PC-9 (cell line): ENCODE measurements at regions not wholly inside any gene's neighbourhood (a gene's known extent, or its start where the extent isn't known, plus 50 kb on each side); places are given as distances from the start of the nearest gene placed in this dataset.

ENCODE experiments used
- BruUV-seq: library from RNA; stranded (reverse); fragments of 400-500 nt; replicated peaks from 2 replicates; lab custom pipeline; 2021; lab: Mats Ljungman, UMichigan
- CTCF ChIA-PET: fragments of 300-600 bp; sonication (Branson Sonifier 250); formaldehyde crosslinking; loops from one replicate; lab custom pipeline; 2022; ENCODE audit warnings: antibody characterized with exemption; lab: Charles Lee
- POLR2A ChIA-PET: fragments of 300-600 bp; sonication (Branson Sonifier 250); formaldehyde crosslinking; loops from one replicate; lab custom pipeline; 2022; ENCODE audit warnings: antibody characterized with exemption; ENCODE audit not compliant: unreplicated experiment; lab: Charles Lee
- DNase-seq, 2 experiments: peaks; one replicate each; pipeline versions ENCODE4 v3.0.0 to v3.0.0-alpha.2; 2015 to 2022; ENCODE audit warnings: mixed read lengths in 1 of 2
- H2AFZ ChIP-seq: fragments of 200-600 bp; sonication (generic); 2 replicates; pipeline ENCODE4 v1.8.1; 2017; ENCODE audit warnings: antibody characterized with exemption
- H3F3A ChIP-seq: fragments of 200-600 bp; sonication (generic); 2 replicates; pipeline ENCODE4 v1.8.1; 2017; ENCODE audit warnings: antibody characterized with exemption, mild to moderate bottlenecking, low read depth; ENCODE audit not compliant: insufficient read depth
- H3K27ac ChIP-seq: fragments of 200-600 bp; sonication (generic); 2 replicates; pipeline ENCODE4 v1.6.1; 2016; ENCODE audit warnings: mixed run types
- H3K27me3 ChIP-seq: fragments of 200-600 bp; sonication (generic); 2 replicates; pipeline ENCODE4 v1.6.1; 2016; ENCODE audit warnings: low read depth, mixed run types; ENCODE audit not compliant: insufficient read depth
- H3K36me3 ChIP-seq: fragments of 200-600 bp; sonication (generic); 2 replicates; pipeline ENCODE4 v1.6.1; 2016; ENCODE audit warnings: low read depth, mixed run types
- H3K4me1 ChIP-seq: fragments of 200-600 bp; sonication (generic); replicated peaks from 2 replicates; pipeline ENCODE4 v1.6.1; 2016; ENCODE audit warnings: mixed run types; ENCODE audit not compliant: insufficient read depth
- H3K4me2 ChIP-seq: fragments of 200-600 bp; sonication (generic); 2 replicates; pipeline ENCODE4 v1.6.1; 2017; ENCODE audit warnings: mixed run types
- H3K4me3 ChIP-seq: fragments of 200-600 bp; sonication (generic); 2 replicates; pipeline ENCODE4 v1.6.1; 2016; ENCODE audit warnings: mixed run types
- H3K79me2 ChIP-seq: fragments of 200-600 bp; sonication (generic); 2 replicates; pipeline ENCODE4 v1.6.1; 2017; ENCODE audit warnings: low read depth, mixed run types
- H3K9me2 ChIP-seq: fragments of 200-600 bp; sonication (generic); 2 replicates; pipeline ENCODE4 v1.8.1; 2017; ENCODE audit warnings: mild to moderate bottlenecking; ENCODE audit not compliant: insufficient read depth
- H3K9me3 ChIP-seq: fragments of 200-600 bp; sonication (generic); 2 replicates; pipeline ENCODE4 v1.8.1; 2016; ENCODE audit warnings: low read depth; ENCODE audit not compliant: insufficient read depth
- H4K20me1 ChIP-seq: fragments of 200-600 bp; sonication (generic); 2 replicates; pipeline ENCODE4 v1.8.1; 2017; ENCODE audit not compliant: insufficient read depth
- EZH2 ChIP-seq: fragments of 200-600 bp; sonication (generic); IDR thresholded peaks from 2 replicates; pipeline ENCODE4 v1.8.0; 2017; ENCODE audit warnings: antibody characterized with exemption, low read depth
- intact Hi-C: fragments of 100-400 bp; cut with micrococcal nuclease; formaldehyde crosslinking; loops from one replicate; pipeline ENCODE4 v1.10.0; 2022; ENCODE audit not compliant: unreplicated experiment
- TF ChIP-seq, protein P1 (sequence below): fragments of 200-600 bp; sonication (generic); conservative IDR thresholded peaks from 2 replicates; pipeline ENCODE4 v1.6.1; 2017; ENCODE audit warnings: mixed run types, antibody characterized with exemption, mild to moderate bottlenecking, moderate library complexity

DNA sequence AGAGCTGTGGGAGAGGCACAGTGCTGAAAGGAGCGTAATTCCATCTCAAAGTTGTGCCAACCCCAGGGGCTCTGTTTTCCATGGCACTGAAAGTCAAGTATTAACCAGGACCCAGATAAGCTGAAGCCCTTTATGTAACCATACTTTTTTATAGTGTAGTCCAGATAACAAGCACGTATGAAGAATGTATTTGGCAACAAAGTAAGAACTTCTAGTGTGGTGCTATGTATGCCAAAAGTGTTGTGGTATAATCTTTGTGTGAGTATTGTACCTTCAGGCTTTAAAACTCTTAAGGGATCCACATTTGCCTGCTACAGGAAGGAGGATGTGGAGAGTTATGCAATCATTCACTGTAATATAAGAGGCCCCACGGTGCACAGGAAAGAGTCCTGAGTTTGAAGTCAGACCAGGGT is 129.4 kb downstream of the IBTK start:
- Histone ChIP-seq H3K36me3 (no peaks in the 10 kb centered on the region), H3F3A (no peaks in the 10 kb centered on the region), H3K9me2 (no peaks in the 10 kb centered on the region), H3K27ac (no peak overlapping the region), H3K4me1 (no peaks in the 10 kb centered on the region), H3K4me3 (no peak overlapping the region), H3K9me3 (no peaks in the 10 kb centered on the region), H2AFZ (no peak overlapping the region), H4K20me1 (no peaks in the 10 kb centered on the region), H3K4me2 (no peak overlapping the region), H3K27me3 (no peaks in the 10 kb centered on the region), H3K79me2 (no peaks in the 10 kb centered on the region)
- BruUV-seq: no TSS peak
- intact Hi-C loops: no loop called here
- ChIA-PET CTCF (no interaction called here), POLR2A (no interaction called here)
- TF ChIP-seq, protein P1, sequence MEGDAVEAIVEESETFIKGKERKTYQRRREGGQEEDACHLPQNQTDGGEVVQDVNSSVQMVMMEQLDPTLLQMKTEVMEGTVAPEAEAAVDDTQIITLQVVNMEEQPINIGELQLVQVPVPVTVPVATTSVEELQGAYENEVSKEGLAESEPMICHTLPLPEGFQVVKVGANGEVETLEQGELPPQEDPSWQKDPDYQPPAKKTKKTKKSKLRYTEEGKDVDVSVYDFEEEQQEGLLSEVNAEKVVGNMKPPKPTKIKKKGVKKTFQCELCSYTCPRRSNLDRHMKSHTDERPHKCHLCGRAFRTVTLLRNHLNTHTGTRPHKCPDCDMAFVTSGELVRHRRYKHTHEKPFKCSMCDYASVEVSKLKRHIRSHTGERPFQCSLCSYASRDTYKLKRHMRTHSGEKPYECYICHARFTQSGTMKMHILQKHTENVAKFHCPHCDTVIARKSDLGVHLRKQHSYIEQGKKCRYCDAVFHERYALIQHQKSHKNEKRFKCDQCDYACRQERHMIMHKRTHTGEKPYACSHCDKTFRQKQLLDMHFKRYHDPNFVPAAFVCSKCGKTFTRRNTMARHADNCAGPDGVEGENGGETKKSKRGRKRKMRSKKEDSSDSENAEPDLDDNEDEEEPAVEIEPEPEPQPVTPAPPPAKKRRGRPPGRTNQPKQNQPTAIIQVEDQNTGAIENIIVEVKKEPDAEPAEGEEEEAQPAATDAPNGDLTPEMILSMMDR: no peak
- TF ChIP-seq EZH2: no peak
- DNase-seq: no peak

DNA sequence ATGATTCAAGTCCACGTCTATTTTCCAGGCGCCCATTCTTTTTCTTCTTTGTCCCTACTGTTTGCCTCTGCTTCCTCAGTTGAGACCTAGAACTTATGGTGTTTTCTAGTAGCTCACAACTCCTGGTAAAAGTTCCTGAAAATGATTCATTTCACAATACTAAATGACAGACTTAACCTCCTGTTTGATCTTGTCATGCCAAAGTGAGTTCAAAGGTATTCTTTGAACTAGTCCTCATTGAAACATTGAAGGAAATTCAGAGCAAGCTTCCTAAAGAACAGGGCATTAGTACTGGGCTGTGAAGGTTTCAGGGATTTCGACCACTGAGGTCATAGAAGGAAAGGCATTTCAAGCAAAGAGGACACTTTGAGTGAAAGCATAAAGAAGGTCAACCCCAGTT is 132.8 kb downstream of the IBTK start:
- no peaks in the 10 kb centered on the region for H4K20me1 ChIP-seq
- H3K4me2 ChIP-seq: no peak overlapping the region
- intact Hi-C loops: no loop called here
- H3K9me2 ChIP-seq: no peaks in the 10 kb centered on the region
- TF ChIP-seq, protein P1: no peak
- no peak for TF ChIP-seq EZH2
- no peaks in the 10 kb centered on the region for H3K9me3 ChIP-seq
- no peak for DNase-seq
- POLR2A ChIA-PET: no interaction called here
- H3K36me3 ChIP-seq: no peaks in the 10 kb centered on the region
- no peaks in the 10 kb centered on the region for H3K79me2 ChIP-seq
- H3F3A ChIP-seq: no peaks in the 10 kb centered on the region
- H3K4me3 ChIP-seq: no peak overlapping the region
- H3K4me1 ChIP-seq: no peaks in the 10 kb centered on the region
- no peaks in the 10 kb centered on the region for H3K27me3 ChIP-seq
- no peak overlapping the region for H2AFZ ChIP-seq
- no peak overlapping the region for H3K27ac ChIP-seq
- CTCF ChIA-PET: no interaction called here
- BruUV-seq: no TSS peak

DNA sequence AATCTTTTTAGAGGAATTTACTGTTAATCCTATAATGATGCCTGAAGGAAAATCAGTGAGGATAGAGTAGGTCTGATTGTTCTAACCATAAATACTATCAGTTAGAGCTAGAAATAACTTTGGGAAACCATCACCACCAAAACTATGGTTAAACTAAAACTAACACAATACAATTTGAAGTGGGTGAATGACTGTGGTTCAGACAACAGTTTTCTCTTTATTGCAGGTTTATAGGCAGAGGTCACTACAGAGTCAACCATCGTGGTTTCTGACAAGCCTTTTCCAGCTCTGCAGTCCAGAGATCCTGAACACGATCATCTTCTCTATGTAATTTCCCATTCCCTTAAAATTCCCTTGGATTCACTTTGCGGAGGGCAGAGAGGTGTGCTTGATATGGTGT is 134.3 kb downstream of the IBTK start:
- H3K79me2 ChIP-seq: no peaks in the 10 kb centered on the region
- H3F3A ChIP-seq: no peaks in the 10 kb centered on the region
- no peaks in the 10 kb centered on the region for H3K9me3 ChIP-seq
- intact Hi-C loops: no loop called here
- no peak for DNase-seq
- no peaks in the 10 kb centered on the region for H3K36me3 ChIP-seq
- CTCF ChIA-PET: no interaction called here
- no peaks in the 10 kb centered on the region for H4K20me1 ChIP-seq
- TF ChIP-seq, protein P1: no peak
- no peak for TF ChIP-seq EZH2
- no TSS peak for BruUV-seq
- POLR2A ChIA-PET: no interaction called here
- H3K9me2 ChIP-seq: no peaks in the 10 kb centered on the region
- no peak overlapping the region for H3K4me3 ChIP-seq
- H3K27ac ChIP-seq: no peak overlapping the region
- no peak overlapping the region for H3K4me2 ChIP-seq
- H3K27me3 ChIP-seq: no peaks in the 10 kb centered on the region
- H3K4me1 ChIP-seq: no peaks in the 10 kb centered on the region
- H2AFZ ChIP-seq: 0 out of 2 replicates have a peak overlapping the region, but pooled peaks have one; percentile 43
